ENCODE measurements at regions not wholly inside any gene's neighbourhood (a gene's known extent, or its start where the extent isn't known, plus 50 kb on each side); places are given as distances from the start of the nearest gene placed in this dataset.

DNA sequence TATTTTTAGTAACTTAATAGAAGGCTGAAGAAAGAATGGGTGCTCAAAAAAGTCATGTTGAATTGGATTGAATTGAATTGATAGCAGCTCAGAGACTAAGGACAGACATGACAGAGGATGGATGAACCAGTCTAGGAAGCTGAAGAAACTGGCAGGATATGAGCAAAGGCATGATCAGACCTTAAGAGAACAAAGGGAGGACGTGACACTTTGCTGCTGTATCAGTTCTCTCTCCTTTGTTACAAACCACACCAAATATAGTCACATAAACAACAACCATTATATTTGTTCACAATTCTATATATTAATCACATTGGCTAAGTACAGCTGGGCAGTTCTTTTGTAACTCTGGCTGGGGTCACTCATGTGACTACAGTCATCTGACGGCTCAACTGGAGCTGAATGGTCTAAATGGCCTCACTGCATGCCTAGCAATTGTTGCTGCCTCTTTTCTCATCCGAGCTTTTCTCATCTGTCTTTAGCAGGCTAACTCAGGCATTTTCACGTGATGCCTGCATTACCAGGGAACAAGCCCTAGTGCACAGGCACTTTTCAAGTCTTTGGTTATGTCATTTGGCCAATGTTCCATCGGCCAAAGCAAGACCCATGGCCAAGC lies 355.0 kb downstream of the ETNK1 start:
- no CpG with 5 or more reads among the region's 5 CpGs for WGBS (ENCODE audit: insufficient coverage, insufficient read length)
- H3K27ac ChIP-seq (ENCODE audit: low read length), result no peak overlapping the region

GRCh38 chr12:22981711-22982110 lies 356.7 kb downstream of the ETNK1 start:
- Histone ChIP-seq H3K9me3 (ENCODE audit: control insufficient read depth, insufficient read depth, low read length) (no peaks in the 10 kb centered on the region), H3K36me3 (ENCODE audit: control insufficient read depth, insufficient read depth, low read length) (no peaks in the 10 kb centered on the region), H3K27me3 (ENCODE audit: control insufficient read depth, insufficient read depth, low read length) (no peaks in the 10 kb centered on the region), H3K27ac (ENCODE audit: low read length) (no peak overlapping the region), H3K4me3 (ENCODE audit: low read length) (no peak overlapping the region), H3K4me1 (ENCODE audit: control insufficient read depth, insufficient read depth, low read length) (no peaks in the 10 kb centered on the region)
- no peak for DNase-seq (ENCODE audit: low read depth, low spot score)
- WGBS (ENCODE audit: insufficient coverage, insufficient read length), result no CpG with 5 or more reads among the region's 3 CpGs

More for the DNA sequence above, 355.0 kb downstream of the ETNK1 start:
- Histone ChIP-seq H3K9me3 (ENCODE audit: control insufficient read depth, insufficient read depth, low read length) (no peaks in the 10 kb centered on the region), H3K36me3 (ENCODE audit: control insufficient read depth, insufficient read depth, low read length) (no peaks in the 10 kb centered on the region), H3K27me3 (ENCODE audit: control insufficient read depth, insufficient read depth, low read length) (no peaks in the 10 kb centered on the region), H3K4me1 (ENCODE audit: control insufficient read depth, insufficient read depth, low read length) (no peaks in the 10 kb centered on the region), H3K4me3 (ENCODE audit: low read length) (no peak overlapping the region)
- no peak for DNase-seq (ENCODE audit: low read depth, low spot score)

DNA sequence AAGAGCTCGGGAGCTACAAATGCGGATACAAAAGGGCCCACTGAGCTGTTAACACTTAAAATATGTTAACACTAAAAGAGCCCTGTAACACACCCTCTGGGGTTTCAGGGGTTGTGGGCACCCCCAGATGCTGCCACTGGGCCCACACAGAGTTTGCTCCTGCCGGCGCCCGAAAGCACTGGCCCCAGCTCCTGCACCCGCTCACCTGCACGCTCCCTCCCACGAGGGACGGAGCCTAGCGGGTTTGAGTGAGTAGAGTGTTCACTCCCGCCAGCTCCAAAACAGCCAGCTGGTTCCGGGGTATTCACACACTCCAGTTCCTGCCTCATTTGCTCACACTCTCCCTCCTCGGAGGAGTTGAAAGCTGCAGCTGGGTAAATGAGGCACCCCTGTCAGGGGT lies 357.7 kb downstream of the ETNK1 start:
- Histone ChIP-seq H3K36me3 (ENCODE audit: control insufficient read depth, insufficient read depth, low read length) (no peaks in the 10 kb centered on the region), H3K27me3 (ENCODE audit: control insufficient read depth, insufficient read depth, low read length) (no peaks in the 10 kb centered on the region), H3K9me3 (ENCODE audit: control insufficient read depth, insufficient read depth, low read length) (no peaks in the 10 kb centered on the region), H3K27ac (ENCODE audit: low read length) (no peak overlapping the region), H3K4me3 (ENCODE audit: low read length) (no peak overlapping the region), H3K4me1 (ENCODE audit: control insufficient read depth, insufficient read depth, low read length) (no peaks in the 10 kb centered on the region)
- no CpG with 5 or more reads among the region's 13 CpGs for WGBS (ENCODE audit: insufficient coverage, insufficient read length)
- DNase-seq (ENCODE audit: low read depth, low spot score), result no peak

DNA sequence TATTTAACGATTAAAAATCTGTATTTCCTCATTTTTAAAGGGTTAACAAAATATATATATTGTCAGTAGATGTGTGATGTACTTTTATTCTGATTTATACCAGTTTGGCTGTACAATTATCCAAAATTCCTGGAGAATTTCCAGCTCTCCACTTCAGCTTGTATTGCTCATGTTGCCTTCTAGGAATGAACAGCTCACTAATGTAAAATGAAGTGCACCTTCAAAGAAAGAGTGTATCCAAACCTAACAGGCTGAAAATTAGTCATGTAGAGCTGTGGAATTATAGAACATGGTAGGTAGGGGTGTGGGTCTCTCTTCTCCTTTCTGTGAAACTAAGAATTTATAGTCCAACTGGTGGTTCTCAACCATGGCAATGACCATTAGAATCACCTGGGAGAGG lies 362.0 kb downstream of the ETNK1 start:
- H3K4me3 ChIP-seq (ENCODE audit: low read length), result no peak overlapping the region
- no peaks in the 10 kb centered on the region for H3K27me3 ChIP-seq (ENCODE audit: control insufficient read depth, insufficient read depth, low read length)
- no peaks in the 10 kb centered on the region for H3K4me1 ChIP-seq (ENCODE audit: control insufficient read depth, insufficient read depth, low read length)
- no peak for DNase-seq (ENCODE audit: low read depth, low spot score)
- no peak overlapping the region for H3K27ac ChIP-seq (ENCODE audit: low read length)
- H3K36me3 ChIP-seq (ENCODE audit: control insufficient read depth, insufficient read depth, low read length), result no peaks in the 10 kb centered on the region
- WGBS (ENCODE audit: insufficient coverage, insufficient read length), result no CpG with 5 or more reads among the region's 1 CpG
- H3K9me3 ChIP-seq (ENCODE audit: control insufficient read depth, insufficient read depth, low read length), result no peaks in the 10 kb centered on the region

GRCh38 chr12:22990501-22990900 lies 365.5 kb downstream of the ETNK1 start:
- no peak for DNase-seq (ENCODE audit: low read depth, low spot score)
- Histone ChIP-seq H3K27me3 (ENCODE audit: control insufficient read depth, insufficient read depth, low read length) (no peaks in the 10 kb centered on the region), H3K4me3 (ENCODE audit: low read length) (no peak overlapping the region), H3K27ac (ENCODE audit: low read length) (no peak overlapping the region), H3K4me1 (ENCODE audit: control insufficient read depth, insufficient read depth, low read length) (peaks cover 1% of the 10 kb centered on the region; the same call in 1 of the 2 replicates), H3K9me3 (ENCODE audit: control insufficient read depth, insufficient read depth, low read length) (no peaks in the 10 kb centered on the region), H3K36me3 (ENCODE audit: control insufficient read depth, insufficient read depth, low read length) (no peaks in the 10 kb centered on the region)
- no CpG with 5 or more reads among the region's 1 CpG for WGBS (ENCODE audit: insufficient coverage, insufficient read length)

DNA sequence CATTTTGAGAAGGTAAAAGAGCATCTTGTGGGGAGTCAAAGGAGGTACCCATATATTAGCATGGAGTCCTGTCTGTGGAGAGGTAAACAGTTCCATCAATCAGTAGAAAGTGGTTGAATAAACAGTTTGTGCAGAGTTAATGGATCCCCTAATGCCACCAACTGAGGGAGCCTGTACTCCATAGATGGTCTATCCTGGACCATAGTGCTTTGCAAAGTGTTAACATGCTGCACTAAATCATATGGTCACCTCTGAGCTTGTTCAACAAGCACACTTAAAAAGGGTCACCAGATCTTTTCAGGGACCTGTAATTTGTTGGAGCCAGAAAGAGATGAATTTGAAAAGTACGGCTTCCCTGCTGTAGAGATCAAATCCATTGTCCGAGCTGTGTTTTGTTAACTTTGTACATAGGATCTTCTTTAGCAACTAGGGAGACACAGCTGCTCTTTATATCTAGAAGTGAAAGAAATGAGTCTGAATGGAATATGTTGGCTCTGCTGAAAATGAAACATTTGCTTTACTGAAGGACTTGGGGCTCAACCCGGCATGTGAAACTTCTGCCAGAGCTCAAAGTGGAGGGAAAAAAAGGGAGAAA lies 366.4 kb downstream of the ETNK1 start:
- H3K27ac ChIP-seq (ENCODE audit: low read length), result no peak overlapping the region
- no peaks in the 10 kb centered on the region for H3K27me3 ChIP-seq (ENCODE audit: control insufficient read depth, insufficient read depth, low read length)
- no CpG with 5 or more reads among the region's 3 CpGs for WGBS (ENCODE audit: insufficient coverage, insufficient read length)
- no peaks in the 10 kb centered on the region for H3K9me3 ChIP-seq (ENCODE audit: control insufficient read depth, insufficient read depth, low read length)
- DNase-seq (ENCODE audit: low read depth, low spot score), result no peak
- H3K4me3 ChIP-seq (ENCODE audit: low read length), result no peak overlapping the region
- H3K36me3 ChIP-seq (ENCODE audit: control insufficient read depth, insufficient read depth, low read length), result no peaks in the 10 kb centered on the region
- peaks cover 1% of the 10 kb centered on the region; the same call in 1 of the 2 replicates for H3K4me1 ChIP-seq (ENCODE audit: control insufficient read depth, insufficient read depth, low read length)

DNA sequence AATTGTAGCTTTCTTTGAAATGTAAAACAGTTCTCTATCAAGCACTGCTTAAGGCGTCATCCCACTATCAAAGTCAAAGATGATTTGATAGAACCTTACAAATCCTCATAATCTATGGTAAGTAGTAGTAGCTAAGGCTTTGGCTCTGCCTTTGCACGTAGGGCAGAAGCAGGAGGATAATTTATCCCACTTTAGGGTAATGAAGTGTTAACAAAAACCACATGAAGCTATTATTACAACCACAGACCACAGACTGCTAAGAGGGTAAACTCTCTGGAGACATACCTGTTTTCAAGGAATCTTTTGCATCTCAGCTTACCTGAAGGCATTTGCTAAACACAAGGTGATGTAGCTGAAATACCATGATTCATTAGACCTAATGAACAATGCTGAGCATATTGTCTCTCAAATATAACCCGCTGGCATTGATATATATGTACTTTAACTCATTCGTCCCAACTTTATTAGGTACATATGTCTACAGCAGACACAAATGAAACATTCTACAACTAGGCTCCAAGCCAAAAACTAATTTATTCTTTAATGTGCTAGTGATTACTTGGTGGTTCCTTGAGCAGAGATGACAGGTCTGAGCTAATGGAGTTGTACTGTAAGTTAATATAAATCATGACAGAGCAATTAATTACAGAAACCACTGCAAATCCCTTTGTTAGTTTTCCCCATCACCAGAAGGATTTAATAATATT lies 368.8 kb downstream of the ETNK1 start:
- no peak overlapping the region for H3K4me3 ChIP-seq (ENCODE audit: low read length)
- H3K4me1 ChIP-seq (ENCODE audit: control insufficient read depth, insufficient read depth, low read length), result peaks cover 1% of the 10 kb centered on the region; the same call in 1 of the 2 replicates
- WGBS (ENCODE audit: insufficient coverage, insufficient read length), result no CpG with 5 or more reads among the region's 4 CpGs
- H3K9me3 ChIP-seq (ENCODE audit: control insufficient read depth, insufficient read depth, low read length), result no peaks in the 10 kb centered on the region
- no peaks in the 10 kb centered on the region for H3K27me3 ChIP-seq (ENCODE audit: control insufficient read depth, insufficient read depth, low read length)
- H3K36me3 ChIP-seq (ENCODE audit: control insufficient read depth, insufficient read depth, low read length), result no peaks in the 10 kb centered on the region
- H3K27ac ChIP-seq (ENCODE audit: low read length), result no peak overlapping the region
- DNase-seq (ENCODE audit: low read depth, low spot score), result no peak

- H3K36me3 ChIP-seq (ENCODE audit: control insufficient read depth, insufficient read depth, low read length), result no peaks in the 10 kb centered on the region
- H3K9me3 ChIP-seq (ENCODE audit: control insufficient read depth, insufficient read depth, low read length), result no peaks in the 10 kb centered on the region
- no peak overlapping the region for H3K4me3 ChIP-seq (ENCODE audit: low read length)
- no peaks in the 10 kb centered on the region for H3K27me3 ChIP-seq (ENCODE audit: control insufficient read depth, insufficient read depth, low read length)
- WGBS (ENCODE audit: insufficient coverage, insufficient read length), result no CpG with 5 or more reads among the region's 3 CpGs
- no peak for DNase-seq (ENCODE audit: low read depth, low spot score)
- no peak overlapping the region for H3K27ac ChIP-seq (ENCODE audit: low read length)
- H3K4me1 ChIP-seq (ENCODE audit: control insufficient read depth, insufficient read depth, low read length), result peaks cover 1% of the 10 kb centered on the region; the same call in 1 of the 2 replicates
Measured at GRCh38 chr12:22994316-22994675, 369.3 kb downstream of the ETNK1 start.

- Histone ChIP-seq H3K4me1 (ENCODE audit: control insufficient read depth, insufficient read depth, low read length) (no peaks in the 10 kb centered on the region), H3K27me3 (ENCODE audit: control insufficient read depth, insufficient read depth, low read length) (no peaks in the 10 kb centered on the region), H3K4me3 (ENCODE audit: low read length) (no peak overlapping the region), H3K9me3 (ENCODE audit: control insufficient read depth, insufficient read depth, low read length) (no peaks in the 10 kb centered on the region), H3K36me3 (ENCODE audit: control insufficient read depth, insufficient read depth, low read length) (no peaks in the 10 kb centered on the region), H3K27ac (ENCODE audit: low read length) (no peak overlapping the region)
- no CpG with 5 or more reads among the region's 3 CpGs for WGBS (ENCODE audit: insufficient coverage, insufficient read length)
- DNase-seq (ENCODE audit: low read depth, low spot score), result no peak
Measured at GRCh38 chr12:23001487-23001886, 376.5 kb downstream of the ETNK1 start.

- H3K4me3 ChIP-seq (ENCODE audit: low read length), result no peak overlapping the region
- DNase-seq (ENCODE audit: low read depth, low spot score), result no peak
- no CpG with 5 or more reads among the region's 7 CpGs for WGBS (ENCODE audit: insufficient coverage, insufficient read length)
Measured at GRCh38 chr12:23002381-23002780, 377.4 kb downstream of the ETNK1 start.

More at GRCh38 chr12:23002381-23002780, 377.4 kb downstream of the ETNK1 start:
- Histone ChIP-seq H3K4me1 (ENCODE audit: control insufficient read depth, insufficient read depth, low read length) (no peaks in the 10 kb centered on the region), H3K27ac (ENCODE audit: low read length) (no peak overlapping the region), H3K36me3 (ENCODE audit: control insufficient read depth, insufficient read depth, low read length) (no peaks in the 10 kb centered on the region), H3K27me3 (ENCODE audit: control insufficient read depth, insufficient read depth, low read length) (no peaks in the 10 kb centered on the region), H3K9me3 (ENCODE audit: control insufficient read depth, insufficient read depth, low read length) (no peaks in the 10 kb centered on the region)
